K562 (cell line): ENCODE measurements at regions not wholly inside any gene's neighbourhood (a gene's known extent, or its start where the extent isn't known, plus 50 kb on each side); places are given as distances from the start of the nearest gene placed in this dataset.

ENCODE experiments used
- BRCA1 ChIP-seq, 2 experiments: fragments of 450-650 bp in 1 of 2; sonication (generic) in 1 of 2; formaldehyde crosslinking in 1 of 2; IDR thresholded peaks; 2 replicates each; pipeline versions ENCODE4 v1.5.0 to v1.6.1; 2017 to 2020; ENCODE audit warnings: mild to moderate bottlenecking in 1 of 2, missing genetic modification reagents in 1 of 2
- CEBPB ChIP-seq: fragments of 450-650 bp; IDR thresholded peaks from 2 replicates; pipeline ENCODE4 v1.6.1; 2016; ENCODE audit warnings: missing genetic modification characterization, missing compliant biosample characterization
- FOSL1 ChIP-seq: fragments of 200-800 bp; sonication (Bioruptor generic); conservative IDR thresholded peaks from 2 replicates; pipeline ENCODE4 v1.6.1; 2016; ENCODE audit warnings: missing genetic modification characterization, missing compliant biosample characterization
- JUND ChIP-seq, 2 experiments: IDR thresholded peaks; 2 replicates in 1 of 2; 3 replicates in 1 of 2; pipeline ENCODE4 v1.6.1; 2011; ENCODE audit warnings: borderline replicate concordance in 2 of 2, low read depth in 2 of 2, low read length in 2 of 2, improper control_type of control experiment in 1 of 2, missing biosample characterization in 1 of 2, missing genetic modification characterization in 1 of 2, missing genetic modification reagents in 1 of 2
- TAF9B ChIP-seq: fragments of 450-650 bp; IDR thresholded peaks from 2 replicates; pipeline ENCODE4 v1.6.1; 2018; ENCODE audit warnings: mild to moderate bottlenecking; ENCODE audit not compliant: partially characterized antibody
- ZNF121 ChIP-seq: sonication (generic); formaldehyde crosslinking; conservative IDR thresholded peaks from 2 replicates; pipeline ENCODE4 v1.8.0; 2022; ENCODE audit warnings: missing genetic modification reagents
- ZNF551 ChIP-seq: fragments of 250-450 bp; sonication (Bioruptor Pico); IDR thresholded peaks from 2 replicates; pipeline ENCODE4 v1.5.0; 2021; ENCODE audit warnings: mild to moderate bottlenecking, moderate library complexity
- ZNF707 ChIP-seq: fragments of 250-450 bp; sonication (Bioruptor Pico); conservative IDR thresholded peaks from 2 replicates; pipeline ENCODE4 v1.8.0; 2022; ENCODE audit warnings: inconsistent platforms, mild to moderate bottlenecking, moderate library complexity
- TF ChIP-seq, protein P1 (sequence below): fragments of 450-650 bp; conservative IDR thresholded peaks from 2 replicates; pipeline ENCODE4 v1.6.1; 2016; ENCODE audit warnings: missing genetic modification characterization, low read depth, mild to moderate bottlenecking, missing compliant biosample characterization, moderate library complexity
- TF ChIP-seq, protein P2 (sequence below): fragments of 450-650 bp; IDR thresholded peaks from 2 replicates; pipeline ENCODE4 v1.6.1; 2016; ENCODE audit warnings: missing biosample characterization, missing genetic modification characterization
- TF ChIP-seq, protein P3 (sequence below): sonication (generic); IDR thresholded peaks from 2 replicates; pipeline ENCODE4 v1.6.1; 2016

DNA sequence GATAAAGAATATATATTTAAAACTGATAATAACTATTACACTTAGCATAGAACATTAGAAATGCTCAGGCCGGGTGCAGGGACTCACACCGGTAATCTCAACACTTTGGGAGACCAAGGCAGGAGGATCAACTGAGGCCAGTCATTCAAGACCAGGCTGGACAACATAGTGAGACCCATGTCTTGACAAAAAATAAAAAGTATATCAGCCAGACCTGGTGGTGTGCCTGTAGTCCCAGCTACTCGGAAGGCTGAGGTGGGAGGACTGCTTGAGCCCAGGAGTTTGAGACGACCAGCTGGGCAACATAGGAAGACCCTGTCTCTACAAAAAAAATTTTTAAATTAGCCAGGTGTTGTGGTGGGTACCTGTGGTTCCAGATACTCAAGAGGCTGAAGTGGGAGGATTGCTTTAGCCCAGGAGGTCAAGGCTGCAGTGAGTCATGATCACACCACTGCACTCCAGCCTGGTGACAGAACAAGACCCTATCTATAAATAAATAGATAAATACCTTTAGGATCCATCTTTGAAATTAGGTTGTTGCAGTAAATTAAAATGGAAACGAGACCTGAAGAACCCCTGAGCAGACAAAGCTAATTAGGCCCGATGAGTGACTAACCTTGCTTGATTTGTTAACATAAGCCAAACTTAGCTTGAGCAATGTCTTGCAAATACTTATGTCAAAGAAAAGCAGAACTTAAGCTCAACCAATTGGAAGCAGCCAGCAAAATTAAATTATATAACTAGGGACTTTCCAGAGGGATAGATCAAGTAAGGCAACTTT is 75.8 kb upstream of the E2F3 start (continued):
- peak; percentile 52; the same call in 1 of the 2 replicates for TF ChIP-seq JUND (IDR thresholded peaks at IDR 0.05; ENCODE audit: borderline replicate concordance, low read depth, low read length)
- TF ChIP-seq JUND (tag; IDR thresholded peaks at IDR 0.05; ENCODE audit: borderline replicate concordance, low read depth, low read length) = peak; percentile 11; the same call in 1 of the 3 replicates
- TF ChIP-seq FOSL1 = peak; percentile 85
- no peak for TF ChIP-seq BRCA1 (IDR thresholded peaks at IDR 0.05)
- TF ChIP-seq BRCA1 (CRISPR knock-in tag; IDR thresholded peaks at IDR 0.05) = no peak
- no peak for TF ChIP-seq TAF9B
- TF ChIP-seq, protein P1, sequence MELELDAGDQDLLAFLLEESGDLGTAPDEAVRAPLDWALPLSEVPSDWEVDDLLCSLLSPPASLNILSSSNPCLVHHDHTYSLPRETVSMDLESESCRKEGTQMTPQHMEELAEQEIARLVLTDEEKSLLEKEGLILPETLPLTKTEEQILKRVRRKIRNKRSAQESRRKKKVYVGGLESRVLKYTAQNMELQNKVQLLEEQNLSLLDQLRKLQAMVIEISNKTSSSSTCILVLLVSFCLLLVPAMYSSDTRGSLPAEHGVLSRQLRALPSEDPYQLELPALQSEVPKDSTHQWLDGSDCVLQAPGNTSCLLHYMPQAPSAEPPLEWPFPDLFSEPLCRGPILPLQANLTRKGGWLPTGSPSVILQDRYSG (tag) = no peak
- TF ChIP-seq, protein P2, sequence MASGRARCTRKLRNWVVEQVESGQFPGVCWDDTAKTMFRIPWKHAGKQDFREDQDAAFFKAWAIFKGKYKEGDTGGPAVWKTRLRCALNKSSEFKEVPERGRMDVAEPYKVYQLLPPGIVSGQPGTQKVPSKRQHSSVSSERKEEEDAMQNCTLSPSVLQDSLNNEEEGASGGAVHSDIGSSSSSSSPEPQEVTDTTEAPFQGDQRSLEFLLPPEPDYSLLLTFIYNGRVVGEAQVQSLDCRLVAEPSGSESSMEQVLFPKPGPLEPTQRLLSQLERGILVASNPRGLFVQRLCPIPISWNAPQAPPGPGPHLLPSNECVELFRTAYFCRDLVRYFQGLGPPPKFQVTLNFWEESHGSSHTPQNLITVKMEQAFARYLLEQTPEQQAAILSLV (tag) = no peak
- no peak for TF ChIP-seq ZNF707 (CRISPR knock-in tag)
- TF ChIP-seq, protein P3, sequence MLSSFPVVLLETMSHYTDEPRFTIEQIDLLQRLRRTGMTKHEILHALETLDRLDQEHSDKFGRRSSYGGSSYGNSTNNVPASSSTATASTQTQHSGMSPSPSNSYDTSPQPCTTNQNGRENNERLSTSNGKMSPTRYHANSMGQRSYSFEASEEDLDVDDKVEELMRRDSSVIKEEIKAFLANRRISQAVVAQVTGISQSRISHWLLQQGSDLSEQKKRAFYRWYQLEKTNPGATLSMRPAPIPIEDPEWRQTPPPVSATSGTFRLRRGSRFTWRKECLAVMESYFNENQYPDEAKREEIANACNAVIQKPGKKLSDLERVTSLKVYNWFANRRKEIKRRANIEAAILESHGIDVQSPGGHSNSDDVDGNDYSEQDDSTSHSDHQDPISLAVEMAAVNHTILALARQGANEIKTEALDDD = 0 out of 2 replicates have a peak, but pooled peaks have one; percentile 33
- no peak for TF ChIP-seq ZNF551
- TF ChIP-seq CEBPB (tag) = peak; percentile 20; the same call in 1 of the 2 replicates
- peak; percentile 93 for TF ChIP-seq ZNF121 (CRISPR knock-in tag)
